LNCAP (cell line): ENCODE measurements at regions not wholly inside any gene's neighbourhood (a gene's known extent, or its start where the extent isn't known, plus 50 kb on each side); places are given as distances from the start of the nearest gene placed in this dataset.

Experiments used
- TF ChIP-seq, protein P1 (sequence below): fragments of 450-650 bp; IDR thresholded peaks from 2 replicates; pipeline ENCODE4 v1.5.1; 2017; ENCODE audit warnings: mild to moderate bottlenecking

DNA sequence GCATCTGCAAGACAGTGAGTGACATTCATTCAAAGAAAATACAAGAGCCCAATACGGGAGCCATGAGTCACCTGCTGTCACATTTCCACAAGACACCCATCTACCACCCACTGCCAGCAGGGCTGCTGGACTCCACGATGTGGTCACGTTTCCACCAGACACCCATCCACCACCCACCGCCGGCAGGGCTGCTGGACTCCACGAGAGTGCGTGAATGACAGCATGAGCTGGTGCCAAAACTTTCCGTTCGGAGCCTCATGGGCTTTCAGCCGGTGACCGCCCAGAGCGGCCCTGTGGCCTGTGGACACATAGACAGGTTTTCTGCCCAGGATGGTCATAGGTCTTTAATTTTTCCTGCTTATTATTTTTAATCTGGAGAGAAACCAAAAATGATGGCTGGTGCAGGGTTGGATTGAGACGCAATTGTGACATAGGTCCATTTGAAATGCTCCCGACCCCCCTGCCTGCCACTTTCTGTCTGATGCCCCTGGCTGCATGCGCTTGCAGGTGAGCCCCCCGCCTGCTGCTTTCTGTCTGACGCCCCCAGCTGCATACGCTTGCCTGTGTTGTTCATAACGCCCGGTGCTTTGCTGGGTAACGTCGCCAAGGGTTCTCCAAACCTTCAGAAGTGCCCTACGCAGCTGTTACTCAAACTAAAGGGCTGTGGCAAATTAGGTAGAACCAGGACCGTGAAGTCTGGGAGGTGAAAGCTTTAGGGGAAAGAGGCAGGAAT is 59.1 kb upstream of the SMOC2 start:
- TF ChIP-seq, protein P1, sequence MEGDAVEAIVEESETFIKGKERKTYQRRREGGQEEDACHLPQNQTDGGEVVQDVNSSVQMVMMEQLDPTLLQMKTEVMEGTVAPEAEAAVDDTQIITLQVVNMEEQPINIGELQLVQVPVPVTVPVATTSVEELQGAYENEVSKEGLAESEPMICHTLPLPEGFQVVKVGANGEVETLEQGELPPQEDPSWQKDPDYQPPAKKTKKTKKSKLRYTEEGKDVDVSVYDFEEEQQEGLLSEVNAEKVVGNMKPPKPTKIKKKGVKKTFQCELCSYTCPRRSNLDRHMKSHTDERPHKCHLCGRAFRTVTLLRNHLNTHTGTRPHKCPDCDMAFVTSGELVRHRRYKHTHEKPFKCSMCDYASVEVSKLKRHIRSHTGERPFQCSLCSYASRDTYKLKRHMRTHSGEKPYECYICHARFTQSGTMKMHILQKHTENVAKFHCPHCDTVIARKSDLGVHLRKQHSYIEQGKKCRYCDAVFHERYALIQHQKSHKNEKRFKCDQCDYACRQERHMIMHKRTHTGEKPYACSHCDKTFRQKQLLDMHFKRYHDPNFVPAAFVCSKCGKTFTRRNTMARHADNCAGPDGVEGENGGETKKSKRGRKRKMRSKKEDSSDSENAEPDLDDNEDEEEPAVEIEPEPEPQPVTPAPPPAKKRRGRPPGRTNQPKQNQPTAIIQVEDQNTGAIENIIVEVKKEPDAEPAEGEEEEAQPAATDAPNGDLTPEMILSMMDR: no peak

DNA sequence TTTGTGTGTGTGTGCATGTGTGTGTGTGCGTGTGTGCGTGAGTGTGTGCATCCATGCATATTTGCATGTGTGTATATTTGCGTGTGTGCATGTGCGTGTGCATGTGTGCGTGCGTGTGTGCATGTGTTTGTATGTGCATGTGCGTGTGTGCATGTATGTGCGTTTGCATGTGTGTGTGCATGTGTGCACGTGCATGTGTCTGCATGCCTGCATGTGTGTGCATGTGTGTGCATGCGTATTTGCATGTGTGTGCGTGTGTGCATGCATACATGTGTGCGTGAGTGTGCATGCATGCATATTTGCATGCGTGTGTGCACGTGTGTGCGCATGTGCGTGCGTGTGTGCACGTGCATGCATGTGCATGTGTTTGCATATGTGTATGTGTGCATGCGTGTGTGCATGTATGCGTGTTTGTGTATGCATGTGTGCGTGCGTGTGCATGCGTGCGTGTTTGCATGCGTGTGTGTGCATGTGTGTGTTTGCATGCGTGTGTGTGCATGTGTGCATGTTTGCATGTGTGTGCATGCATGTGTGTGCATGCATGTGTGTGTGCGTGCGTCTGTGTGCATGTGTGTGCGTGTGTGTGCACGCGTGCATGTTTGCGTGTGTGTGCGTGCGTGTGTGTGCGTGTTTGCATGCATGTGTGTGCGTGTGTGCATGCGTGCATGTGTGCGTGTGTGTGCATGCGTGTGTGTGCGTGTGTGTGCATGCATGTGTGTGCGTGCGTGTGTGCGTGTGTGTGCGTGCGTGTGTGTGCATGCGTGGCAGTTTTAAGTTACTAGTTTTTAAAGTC is 57.7 kb upstream of the SMOC2 start:
- TF ChIP-seq, protein P1: no peak

DNA sequence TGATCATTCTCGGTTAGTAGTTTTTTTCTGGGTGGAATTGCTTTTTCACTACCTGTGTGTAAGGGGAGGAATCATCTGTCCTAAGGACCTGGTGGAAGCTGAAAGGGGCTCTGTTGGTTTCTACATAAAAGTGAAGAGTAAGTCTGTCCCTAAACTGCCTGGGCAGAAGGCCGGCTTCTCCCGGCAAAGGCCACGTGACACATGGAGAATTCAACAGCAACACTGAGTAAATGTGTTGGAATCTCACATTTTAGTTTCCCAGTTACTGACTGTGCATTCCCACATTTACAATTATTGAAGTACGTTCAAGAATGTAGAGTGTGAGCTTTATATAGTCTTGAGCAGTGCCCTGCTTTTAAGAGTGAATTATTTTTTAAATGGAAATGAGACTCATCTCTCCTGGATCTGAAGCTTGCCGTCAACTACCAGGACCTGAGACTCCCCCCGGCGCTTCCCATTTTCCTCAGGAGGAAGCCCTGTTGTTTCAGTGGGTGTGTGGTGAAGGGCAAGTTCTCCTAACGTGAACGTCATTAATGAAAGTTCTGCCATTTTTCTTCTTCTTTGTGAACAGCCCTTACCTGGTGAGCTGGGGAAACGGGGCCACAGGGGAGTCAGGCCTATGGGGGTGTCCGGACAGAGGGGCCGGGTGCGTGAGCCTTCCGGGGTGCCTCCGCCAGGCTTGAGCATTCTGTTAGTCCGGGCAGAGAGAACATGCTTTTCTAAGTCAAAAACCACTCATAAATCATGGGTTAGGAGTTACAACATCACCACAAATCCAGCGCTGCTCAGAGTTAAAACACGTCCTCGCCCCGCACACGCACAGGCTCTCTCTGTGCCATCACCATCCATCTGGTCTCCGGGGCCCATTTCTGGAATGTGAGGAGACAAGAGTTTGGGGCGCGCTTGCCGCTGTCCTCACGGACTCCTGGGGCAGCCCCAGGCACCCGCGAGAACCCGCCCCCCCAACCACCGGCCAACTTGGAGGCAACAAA is 56.6 kb upstream of the SMOC2 start:
- TF ChIP-seq, protein P1: no peak

DNA sequence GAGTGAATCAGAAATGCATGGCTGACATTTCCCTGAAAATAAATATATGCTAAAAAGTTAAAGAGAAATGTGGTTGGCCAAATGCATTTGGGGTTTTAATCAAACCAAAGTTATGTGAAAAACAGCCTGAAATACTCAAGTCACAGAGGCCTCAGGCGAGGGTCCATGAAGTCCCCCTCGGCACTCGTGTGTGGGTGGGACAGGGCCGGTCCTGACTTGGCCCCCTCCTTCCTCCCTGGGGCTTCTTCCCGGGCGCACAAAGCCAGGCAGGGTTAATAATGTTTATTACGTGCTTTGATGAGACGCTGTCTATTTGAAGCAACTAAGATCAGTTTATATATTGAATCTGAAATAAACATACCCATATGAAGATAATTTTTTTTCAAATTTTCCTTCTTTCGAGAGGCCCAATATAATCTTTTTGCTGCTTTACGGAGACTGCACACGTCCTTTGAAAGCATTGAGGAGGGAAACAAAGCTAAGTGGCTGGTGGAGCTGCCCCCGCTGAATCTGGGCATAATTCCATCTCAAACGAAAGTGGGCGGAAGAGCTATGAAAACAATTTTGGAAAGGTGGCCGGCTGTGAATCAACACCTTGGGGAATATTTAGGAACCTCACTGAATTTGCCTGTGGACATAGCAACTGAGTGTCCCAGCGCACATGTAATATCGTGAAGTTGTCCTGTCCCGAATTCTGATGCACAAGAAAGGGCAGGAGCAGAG is 55.8 kb upstream of the SMOC2 start:
- TF ChIP-seq, protein P1: no peak

DNA sequence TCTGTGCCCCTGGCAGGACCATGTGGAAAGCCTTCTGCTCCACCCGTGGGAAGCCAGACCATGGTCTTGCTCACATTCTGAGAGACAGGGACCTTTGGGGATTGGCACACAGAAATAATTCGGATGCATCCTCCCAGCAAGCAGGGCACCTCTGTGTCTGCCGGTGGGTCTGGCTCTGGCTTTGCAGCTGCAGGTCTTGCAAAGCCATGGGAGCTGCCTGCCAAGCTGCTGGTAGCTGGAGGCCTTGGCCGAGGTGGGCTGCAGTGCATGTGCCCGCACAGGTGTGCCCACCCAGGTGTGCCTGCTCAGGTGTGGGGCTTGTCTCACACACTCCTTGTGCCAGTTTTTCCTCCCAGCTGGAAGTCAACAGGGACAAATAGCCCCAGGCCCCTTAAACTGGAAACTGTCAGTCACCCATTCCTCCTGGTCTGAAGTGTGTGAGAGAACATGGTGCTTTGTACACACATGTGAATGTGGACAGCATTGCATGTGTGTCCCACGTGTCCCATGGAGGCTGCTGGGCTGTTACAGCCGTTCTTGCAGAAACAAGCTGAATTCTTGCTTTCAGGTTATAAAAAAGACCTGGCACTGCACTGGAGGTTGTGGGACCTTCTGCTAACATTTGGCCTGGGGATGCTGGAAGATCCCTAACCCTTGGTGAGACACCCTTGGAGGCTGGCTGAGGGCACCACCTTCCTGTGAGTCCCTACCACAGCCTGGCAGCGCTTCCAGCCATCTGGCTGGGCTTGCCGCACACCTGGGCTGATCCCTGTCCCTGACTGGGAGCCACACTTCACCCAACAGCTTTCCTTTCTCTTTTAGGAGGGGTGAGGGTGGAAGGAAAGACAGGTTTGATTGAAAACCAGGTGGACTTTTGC is 54.9 kb upstream of the SMOC2 start:
- TF ChIP-seq, protein P1: no peak

DNA sequence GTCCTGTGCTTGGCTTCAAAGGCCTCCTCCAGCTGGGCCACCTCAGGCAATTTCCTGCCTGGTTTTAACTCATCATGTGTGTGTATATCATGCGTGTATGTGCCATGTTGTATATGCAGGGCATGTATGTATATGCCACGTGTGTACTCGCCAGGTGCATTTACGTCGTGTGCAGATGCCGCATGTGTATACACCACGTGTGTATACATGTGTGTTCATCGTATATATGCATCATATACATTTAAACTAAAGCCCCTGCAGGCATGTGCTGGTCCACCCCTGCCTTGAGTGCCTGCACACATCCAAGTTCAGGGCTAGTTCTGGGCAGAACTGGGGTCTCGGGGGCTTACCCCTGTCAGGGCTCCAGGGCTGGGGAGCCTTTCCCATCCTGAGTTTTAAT is 54.0 kb upstream of the SMOC2 start:
- TF ChIP-seq, protein P1: no peak
